GM08714 (cell line): ENCODE measurements at regions not wholly inside any gene's neighbourhood (a gene's known extent, or its start where the extent isn't known, plus 50 kb on each side); places are given as distances from the start of the nearest gene placed in this dataset.

ENCODE experiments used
- H3K4me3 ChIP-seq: fragments of 200-500 bp; sonication (Bioruptor generic); 2 replicates; pipeline ENCODE4 v1.5.1; 2014; ENCODE audit warnings: mild to moderate bottlenecking, low read length, inconsistent platforms
- ZNF274 ChIP-seq: IDR thresholded peaks from 2 replicates; pipeline ENCODE4 v1.6.1; 2012; ENCODE audit warnings: mild to moderate bottlenecking, low read depth, low read length

- TF ChIP-seq ZNF274: no peak
- H3K4me3 ChIP-seq: no peak overlapping the region
Measured at GRCh38 chr15:31727612-31728011, 302.7 kb upstream of the CHRNA7 start.

- no peak for TF ChIP-seq ZNF274
- no peak overlapping the region for H3K4me3 ChIP-seq
Measured at GRCh38 chr15:31732726-31733125, 297.6 kb upstream of the CHRNA7 start.

- TF ChIP-seq ZNF274: no peak
- no peak overlapping the region for H3K4me3 ChIP-seq
Measured at GRCh38 chr15:31733424-31733823, 296.9 kb upstream of the CHRNA7 start.

- no peak overlapping the region for H3K4me3 ChIP-seq
- TF ChIP-seq ZNF274: no peak
Measured at GRCh38 chr15:31740203-31740602, 290.1 kb upstream of the CHRNA7 start.

- no peak for TF ChIP-seq ZNF274
Measured at GRCh38 chr15:31745841-31746240, 284.5 kb upstream of the CHRNA7 start.

GRCh38 chr15:31752065-31752762 lies 278.1 kb upstream of the CHRNA7 start:
- no peak for TF ChIP-seq ZNF274
- no peak overlapping the region for H3K4me3 ChIP-seq

More at GRCh38 chr15:31745841-31746240, 284.5 kb upstream of the CHRNA7 start:
- H3K4me3 ChIP-seq: no peak overlapping the region

- no peak overlapping the region for H3K4me3 ChIP-seq
- TF ChIP-seq ZNF274: no peak
Measured at GRCh38 chr15:31752905-31753304, 277.4 kb upstream of the CHRNA7 start.

GRCh38 chr15:31758126-31758525 lies 272.2 kb upstream of the CHRNA7 start:
- no peak for TF ChIP-seq ZNF274
- H3K4me3 ChIP-seq: no peak overlapping the region

- no peak overlapping the region for H3K4me3 ChIP-seq
- TF ChIP-seq ZNF274: no peak
Measured at GRCh38 chr15:31768055-31768454, 262.3 kb upstream of the CHRNA7 start.

GRCh38 chr15:31774045-31774444 lies 256.3 kb upstream of the CHRNA7 start:
- H3K4me3 ChIP-seq: no peak overlapping the region
- TF ChIP-seq ZNF274: no peak

GRCh38 chr15:31776039-31776438 lies 254.3 kb upstream of the CHRNA7 start:
- no peak for TF ChIP-seq ZNF274
- H3K4me3 ChIP-seq: no peak overlapping the region

GRCh38 chr15:31781261-31781660 lies 249.1 kb upstream of the CHRNA7 start:
- TF ChIP-seq ZNF274: no peak

GRCh38 chr15:31782016-31782783 lies 248.1 kb upstream of the CHRNA7 start:
- H3K4me3 ChIP-seq: no peak overlapping the region
- TF ChIP-seq ZNF274: no peak

More at GRCh38 chr15:31781261-31781660, 249.1 kb upstream of the CHRNA7 start:
- H3K4me3 ChIP-seq: no peak overlapping the region

GRCh38 chr15:31782951-31783350 lies 247.4 kb upstream of the CHRNA7 start:
- H3K4me3 ChIP-seq: no peak overlapping the region
- no peak for TF ChIP-seq ZNF274

GRCh38 chr15:31786360-31786759 lies 244.0 kb upstream of the CHRNA7 start:
- TF ChIP-seq ZNF274: no peak
- no peak overlapping the region for H3K4me3 ChIP-seq

- no peak overlapping the region for H3K4me3 ChIP-seq
- no peak for TF ChIP-seq ZNF274
Measured at GRCh38 chr15:31788104-31788503, 242.2 kb upstream of the CHRNA7 start.
